Mesodermal cell (in vitro differentiated cells): ENCODE measurements at regions not wholly inside any gene's neighbourhood (a gene's known extent, or its start where the extent isn't known, plus 50 kb on each side); places are given as distances from the start of the nearest gene placed in this dataset.

ENCODE experiments used
- H3K27ac ChIP-seq: 2 replicates; pipeline ENCODE4 v1.7.0; 2013; ENCODE audit warnings: mild to moderate bottlenecking, low read depth, low read length, moderate library complexity; ENCODE audit not compliant: severe bottlenecking
- H3K36me3 ChIP-seq: 2 replicates; pipeline ENCODE4 v1.7.1; 2013; ENCODE audit warnings: mild to moderate bottlenecking, low read length, moderate library complexity; ENCODE audit not compliant: control insufficient read depth, insufficient read depth
- H3K4me1 ChIP-seq: one replicate; pipeline ENCODE4 v1.7.1; 2013; ENCODE audit warnings: mild to moderate bottlenecking, low read length; ENCODE audit not compliant: insufficient read depth, control insufficient read depth, poor library complexity, severe bottlenecking
- H3K4me3 ChIP-seq: 2 replicates; pipeline ENCODE4 v1.7.0; 2013; ENCODE audit warnings: low read length, control low read depth, mild to moderate bottlenecking; ENCODE audit not compliant: insufficient read depth, poor library complexity, severe bottlenecking; ENCODE audit errors: extremely low read depth
- H3K9me3 ChIP-seq: 2 replicates; pipeline ENCODE4 v1.7.1; 2013; ENCODE audit warnings: mild to moderate bottlenecking, low read length, moderate library complexity; ENCODE audit not compliant: control insufficient read depth
- WGBS, 2 experiments: methylation state at CpG; one replicate each; pipeline ENCODE4 v1.1.5; 2013; ENCODE audit warnings: missing lambda C conversion rate in 2 of 2; ENCODE audit not compliant: insufficient coverage in 2 of 2; 5-methylcytosine and 5-hydroxymethylcytosine counted together

GRCh38 chr14:53599221-53599945, 357.2 kb downstream of the BMP4 start:
- no peak overlapping the region for H3K27ac ChIP-seq
- H3K4me1 ChIP-seq, result peaks cover 14% of the 10 kb centered on the region
- no peaks in the 10 kb centered on the region for H3K9me3 ChIP-seq
- H3K36me3 ChIP-seq, result no peaks in the 10 kb centered on the region
- 76 to 79% methylated on average over 5 of the region's 6 CpGs for WGBS, 2 experiments
- no peak overlapping the region for H3K4me3 ChIP-seq

- Histone ChIP-seq H3K9me3 (no peaks in the 10 kb centered on the region), H3K4me3 (no peak overlapping the region), H3K36me3 (no peaks in the 10 kb centered on the region), H3K27ac (no peak overlapping the region), H3K4me1 (peaks cover 14% of the 10 kb centered on the region)
- 81 to 93% methylated on average over 3 of the region's 7 CpGs for WGBS, 2 experiments
These were observed 359.6 kb downstream of the BMP4 start for GRCh38 chr14:53596853-53597525.

GRCh38 chr14:53591816-53592215, 364.8 kb downstream of the BMP4 start:
- H3K4me1 ChIP-seq, result peaks cover 2% of the 10 kb centered on the region
- no peaks in the 10 kb centered on the region for H3K36me3 ChIP-seq
- no peak overlapping the region for H3K27ac ChIP-seq
- WGBS, 2 experiments, result 95 to 100% methylated on average over 1 to 2 of the region's 3 CpGs
- no peak overlapping the region for H3K4me3 ChIP-seq
- H3K9me3 ChIP-seq, result no peaks in the 10 kb centered on the region

GRCh38 chr14:53581504-53581903, 375.1 kb downstream of the BMP4 start:
- Histone ChIP-seq H3K4me1 (no peaks in the 10 kb centered on the region), H3K9me3 (no peaks in the 10 kb centered on the region), H3K27ac (peak overlapping the region; percentile 57), H3K4me3 (no peak overlapping the region), H3K36me3 (no peaks in the 10 kb centered on the region)
- WGBS, 2 experiments, result no CpG with 5 or more reads among the region's 1 CpG

GRCh38 chr14:53571641-53572328, 384.8 kb downstream of the BMP4 start:
- Histone ChIP-seq H3K4me3 (no peak overlapping the region), H3K9me3 (peaks cover 6% of the 10 kb centered on the region), H3K4me1 (no peaks in the 10 kb centered on the region), H3K27ac (no peak overlapping the region), H3K36me3 (no peaks in the 10 kb centered on the region)
- 73% methylated on average over 2 of the region's 5 CpGs; no CpG with 5 or more reads in 1 of the 2 experiments for WGBS, 2 experiments

- Histone ChIP-seq H3K4me1 (no peaks in the 10 kb centered on the region), H3K9me3 (no peaks in the 10 kb centered on the region), H3K4me3 (no peak overlapping the region), H3K36me3 (no peaks in the 10 kb centered on the region), H3K27ac (no peak overlapping the region)
- WGBS, 2 experiments, result 78 to 100% methylated on average over 3 of the region's 9 CpGs
These were observed 385.9 kb downstream of the BMP4 start for GRCh38 chr14:53570411-53571387.

GRCh38 chr14:53569446-53569845, 387.2 kb downstream of the BMP4 start:
- Histone ChIP-seq H3K9me3 (no peaks in the 10 kb centered on the region), H3K4me3 (no peak overlapping the region), H3K27ac (no peak overlapping the region), H3K36me3 (no peaks in the 10 kb centered on the region), H3K4me1 (no peaks in the 10 kb centered on the region)
- no CpG with 5 or more reads among the region's 2 CpGs for WGBS, 2 experiments

- WGBS, 2 experiments, result 64 to 100% methylated on average over 1 of the region's 3 CpGs
- H3K27ac ChIP-seq, result no peak overlapping the region
- no peak overlapping the region for H3K4me3 ChIP-seq
- H3K4me1 ChIP-seq, result no peaks in the 10 kb centered on the region
- H3K36me3 ChIP-seq, result no peaks in the 10 kb centered on the region
- H3K9me3 ChIP-seq, result no peaks in the 10 kb centered on the region
These were observed 389.3 kb downstream of the BMP4 start for GRCh38 chr14:53567236-53567780.

GRCh38 chr14:53564870-53565269, 391.8 kb downstream of the BMP4 start:
- no peaks in the 10 kb centered on the region for H3K9me3 ChIP-seq
- WGBS, 2 experiments, result 100% methylated on average over 1 of the region's 1 CpG; no CpG with 5 or more reads in 1 of the 2 experiments
- H3K36me3 ChIP-seq, result no peaks in the 10 kb centered on the region
- no peaks in the 10 kb centered on the region for H3K4me1 ChIP-seq
- no peak overlapping the region for H3K27ac ChIP-seq
- H3K4me3 ChIP-seq, result no peak overlapping the region

GRCh38 chr14:53563628-53564027, 393.0 kb downstream of the BMP4 start:
- H3K36me3 ChIP-seq, result no peaks in the 10 kb centered on the region
- no peaks in the 10 kb centered on the region for H3K4me1 ChIP-seq
- H3K4me3 ChIP-seq, result no peak overlapping the region
- no peak overlapping the region for H3K27ac ChIP-seq
- no peaks in the 10 kb centered on the region for H3K9me3 ChIP-seq
